CD4-positive, alpha-beta T cell treated with Interleukin-6 at 100 ng/mL for 8 hours (primary cell): ENCODE measurements at regions not wholly inside any gene's neighbourhood (a gene's known extent, or its start where the extent isn't known, plus 50 kb on each side); places are given as distances from the start of the nearest gene placed in this dataset.
"Not testable (repeated sequence)": the region's sequence is repeated elsewhere in the genome, so short reads cannot be mapped to it uniquely, and the experiment has no call there.

Source experiments
- DNase-seq: peaks from one replicate; pipeline ENCODE4 v3.0.0-alpha.2; 2020; ENCODE audit warnings: mixed read lengths, low spot score

DNA sequence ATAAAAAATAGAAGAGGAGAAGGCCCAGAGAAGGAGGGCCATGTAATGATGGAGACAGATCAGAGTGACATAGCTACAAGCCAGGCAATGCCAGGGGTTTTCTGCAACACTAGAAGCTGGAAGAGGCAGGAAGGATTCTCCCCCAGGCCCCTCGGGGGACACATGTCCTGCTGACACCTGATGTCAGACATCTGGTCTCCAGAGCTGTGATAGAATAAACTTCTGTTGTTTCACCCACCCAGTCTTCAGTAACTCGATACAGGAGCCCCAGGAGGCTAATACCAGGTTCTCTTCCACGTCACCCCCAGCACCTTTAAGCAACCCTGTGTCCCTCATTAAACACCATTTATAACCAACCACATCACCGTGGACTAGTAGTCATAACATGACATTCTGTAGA, 94.9 kb downstream of the TMEM130 start:
- DNase-seq = no peak

DNA sequence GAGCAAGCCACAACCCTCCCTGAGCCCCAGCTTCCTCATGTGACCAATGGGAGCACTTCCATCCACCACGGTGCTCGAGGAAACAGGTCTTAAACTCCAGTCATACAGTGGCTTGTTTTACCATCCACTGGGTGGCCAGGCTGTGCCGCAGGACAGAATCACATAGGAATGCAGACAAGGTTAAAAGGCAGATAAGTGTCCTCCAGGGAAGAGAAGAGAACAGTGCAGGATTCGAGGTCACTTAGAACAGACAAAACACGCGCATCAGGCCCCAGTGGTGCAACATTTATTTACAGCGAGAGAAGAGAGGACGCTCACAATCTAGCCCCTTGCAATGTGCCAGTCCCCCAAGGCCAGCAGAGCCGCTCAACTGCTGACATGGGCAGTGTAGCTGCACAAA, 92.8 kb downstream of the TMEM130 start:
- no peak for DNase-seq

- DNase-seq = no peak
Observed at GRCh38 chr7:98778421-98778820, 91.4 kb downstream of the TMEM130 start.

GRCh38 chr7:98779800-98780587, 89.8 kb downstream of the TMEM130 start:
- DNase-seq = no peak

- DNase-seq = no peak
Observed at GRCh38 chr7:98784216-98784785, 85.5 kb downstream of the TMEM130 start.

DNA sequence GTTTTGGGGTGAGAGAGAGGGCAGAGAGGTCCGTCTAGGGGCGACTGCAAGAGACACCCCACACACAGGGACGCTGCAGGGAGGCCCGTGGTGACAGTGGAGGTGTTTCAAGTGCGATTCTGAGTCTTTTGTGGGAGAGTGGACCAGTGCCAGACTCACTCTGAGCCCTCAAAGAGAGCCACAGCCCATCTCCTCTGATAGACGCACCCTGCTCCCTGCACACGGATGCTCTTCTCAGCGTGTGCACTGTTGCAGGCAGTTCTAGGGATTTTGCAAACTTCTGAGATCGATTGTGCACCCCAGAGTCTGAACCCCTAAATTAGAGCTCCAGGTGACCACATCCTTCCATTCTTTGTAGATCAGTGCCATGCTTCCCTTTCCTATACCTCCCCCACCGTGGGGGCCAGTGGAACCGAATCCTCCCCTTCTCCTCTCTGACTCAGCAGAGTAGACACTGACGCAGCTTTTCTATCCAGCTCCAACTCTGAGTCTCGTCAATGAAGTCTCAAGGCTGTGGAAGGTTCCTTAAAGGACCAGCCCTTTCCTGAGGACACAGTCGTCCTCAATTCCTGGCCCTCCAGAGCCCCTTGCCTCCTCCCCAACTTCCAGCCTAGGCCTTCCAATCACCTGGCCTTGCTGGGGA, 83.8 kb downstream of the TMEM130 start:
- DNase-seq = no peak

- DNase-seq = no peak
Observed at GRCh38 chr7:98788966-98789365, 80.8 kb downstream of the TMEM130 start.

GRCh38 chr7:98794453-98794852, 75.4 kb downstream of the TMEM130 start:
- DNase-seq = not testable (repeated sequence)

- DNase-seq = no peak
Observed at GRCh38 chr7:98795741-98796493, 73.9 kb downstream of the TMEM130 start.
